ENCODE measurements at regions not wholly inside any gene's neighbourhood (a gene's known extent, or its start where the extent isn't known, plus 50 kb on each side); places are given as distances from the start of the nearest gene placed in this dataset.
"Not testable (repeated sequence)": the region's sequence is repeated elsewhere in the genome, so short reads cannot be mapped to it uniquely, and the experiment has no call there.

DNA sequence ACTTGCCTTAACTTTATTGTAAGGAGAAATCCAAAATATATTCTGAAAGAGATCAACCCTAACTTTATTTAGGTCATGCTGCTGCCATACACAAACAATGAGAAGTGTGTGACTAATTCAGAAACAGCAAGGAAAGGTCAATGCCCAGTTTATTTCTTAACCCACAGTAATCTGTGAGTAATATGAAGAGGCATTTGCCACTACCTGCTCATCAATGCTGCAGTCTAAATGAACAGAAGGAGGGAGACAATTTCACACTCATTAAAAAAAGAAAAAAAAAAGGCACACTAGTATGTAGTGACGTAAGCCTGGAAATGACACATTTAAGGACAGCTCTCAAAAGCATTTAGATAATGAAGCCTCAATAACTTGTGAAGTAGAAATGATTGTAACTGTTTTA lies 90.5 kb upstream of the FOXN3 start:
- H3K27ac Mint-ChIP-seq, result peak overlapping the region; percentile 86
- no peaks in the 10 kb centered on the region for H3K27me3 Mint-ChIP-seq
- TF ChIP-seq, protein P1, sequence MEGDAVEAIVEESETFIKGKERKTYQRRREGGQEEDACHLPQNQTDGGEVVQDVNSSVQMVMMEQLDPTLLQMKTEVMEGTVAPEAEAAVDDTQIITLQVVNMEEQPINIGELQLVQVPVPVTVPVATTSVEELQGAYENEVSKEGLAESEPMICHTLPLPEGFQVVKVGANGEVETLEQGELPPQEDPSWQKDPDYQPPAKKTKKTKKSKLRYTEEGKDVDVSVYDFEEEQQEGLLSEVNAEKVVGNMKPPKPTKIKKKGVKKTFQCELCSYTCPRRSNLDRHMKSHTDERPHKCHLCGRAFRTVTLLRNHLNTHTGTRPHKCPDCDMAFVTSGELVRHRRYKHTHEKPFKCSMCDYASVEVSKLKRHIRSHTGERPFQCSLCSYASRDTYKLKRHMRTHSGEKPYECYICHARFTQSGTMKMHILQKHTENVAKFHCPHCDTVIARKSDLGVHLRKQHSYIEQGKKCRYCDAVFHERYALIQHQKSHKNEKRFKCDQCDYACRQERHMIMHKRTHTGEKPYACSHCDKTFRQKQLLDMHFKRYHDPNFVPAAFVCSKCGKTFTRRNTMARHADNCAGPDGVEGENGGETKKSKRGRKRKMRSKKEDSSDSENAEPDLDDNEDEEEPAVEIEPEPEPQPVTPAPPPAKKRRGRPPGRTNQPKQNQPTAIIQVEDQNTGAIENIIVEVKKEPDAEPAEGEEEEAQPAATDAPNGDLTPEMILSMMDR (IDR thresholded peaks at IDR 0.05), result no peak
- H3K4me1 Mint-ChIP-seq (ENCODE audit: low read depth), result peaks cover 80% of the 10 kb centered on the region
- CTCF ChIA-PET, result no interaction called here
- peaks cover 2% of the 10 kb centered on the region for H3K9me3 Mint-ChIP-seq
- H3K4me3 Mint-ChIP-seq, result no peak overlapping the region
- intact Hi-C loops (cut with micrococcal nuclease), result loop anchor here (5.0 kb wide), 1 partner anchor 75 kb away; no protein-coding TSS in a partner anchor
- peaks cover 12% of the 10 kb centered on the region for H3K36me3 Mint-ChIP-seq (ENCODE audit: low read depth)
- POLR2A ChIA-PET, result interaction anchor here (0.6 to 1.3 kb wide), 3 partner anchors 19 to 111 kb away, joined by 3 to 7 read pairs (median 3); no protein-coding TSS in a partner anchor
- DNase-seq (no peak), ATAC-seq (peak; percentile 67)

DNA sequence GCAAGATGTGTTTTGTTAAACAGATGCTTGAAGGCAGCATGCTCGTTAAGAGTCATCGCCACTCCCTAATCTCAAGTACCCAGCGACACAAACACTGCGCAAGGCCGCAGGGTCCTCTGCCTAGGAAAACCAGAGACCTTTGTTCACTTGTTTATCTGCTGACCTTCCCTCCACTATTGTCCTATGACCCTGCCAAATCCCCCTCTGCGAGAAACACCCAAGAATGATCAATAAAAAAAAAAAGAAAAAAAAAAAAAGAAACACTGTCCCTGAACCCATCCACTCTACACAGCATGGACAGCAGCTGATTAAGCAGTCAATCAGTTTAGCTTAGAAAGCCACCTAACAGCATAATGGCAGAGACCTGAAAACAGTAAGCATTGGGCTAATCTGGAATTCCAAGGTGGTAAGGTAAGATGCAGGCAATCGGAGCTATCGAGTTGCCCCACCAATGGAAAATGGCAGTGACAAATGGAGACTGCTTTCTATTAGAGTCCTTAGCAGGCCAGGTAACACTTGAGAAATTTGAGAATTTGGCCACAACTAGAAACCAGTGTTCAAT lies 89.9 kb upstream of the FOXN3 start:
- Mint-ChIP-seq H3K4me1 (ENCODE audit: low read depth) (peaks cover 75% of the 10 kb centered on the region), H3K27ac (peak overlapping the region; percentile 86)
- POLR2A ChIA-PET, result interaction anchor here (0.6 to 1.3 kb wide), 3 partner anchors 18 to 112 kb away, joined by 3 to 7 read pairs (median 3); no protein-coding TSS in a partner anchor
- CTCF ChIA-PET, result interaction anchor here (0.6 kb wide), 1 partner anchor 262 kb away, joined by 3 read pairs; no protein-coding TSS in a partner anchor
- not testable (repeated sequence) for ATAC-seq; DNase-seq; H3K27me3 Mint-ChIP-seq; H3K4me3 Mint-ChIP-seq; H3K9me3 Mint-ChIP-seq; H3K36me3 Mint-ChIP-seq (ENCODE audit: low read depth)
- intact Hi-C loops (cut with micrococcal nuclease), result loop anchor here (5.0 kb wide), 1 partner anchor 75 kb away; no protein-coding TSS in a partner anchor

DNA sequence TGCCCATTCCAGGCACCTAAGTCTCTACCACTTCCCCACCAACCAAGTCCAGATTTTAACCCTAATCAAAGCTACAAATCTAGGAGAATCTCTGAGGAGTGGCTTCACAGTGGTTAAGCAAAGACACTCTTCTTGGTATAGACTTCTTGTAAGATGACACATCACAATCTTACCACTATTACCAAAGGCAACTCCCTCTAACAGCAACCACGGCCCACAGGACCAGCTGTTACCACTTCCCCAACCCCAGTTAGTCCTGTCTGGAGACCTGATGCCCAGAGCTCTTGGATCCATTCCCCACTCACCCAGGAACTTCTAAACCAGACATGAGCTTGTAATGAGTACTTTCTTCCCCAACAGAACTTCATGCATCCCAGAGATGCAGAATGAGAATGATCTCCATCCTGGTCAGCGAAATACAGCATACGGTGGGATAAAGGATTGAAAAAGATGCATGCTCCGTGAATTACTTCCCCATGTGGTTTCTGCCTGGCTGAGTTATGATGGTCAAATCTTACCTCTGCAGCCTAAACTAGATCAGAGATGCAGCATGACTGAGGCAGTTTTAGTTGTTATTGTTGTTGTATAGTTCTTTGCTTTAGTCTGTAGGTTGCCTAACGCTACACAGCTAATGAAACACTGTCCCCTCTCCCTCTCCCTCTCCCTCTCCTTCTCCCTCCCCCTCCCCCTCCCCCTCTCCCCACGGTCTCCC lies 87.7 kb upstream of the FOXN3 start:
- H3K36me3 Mint-ChIP-seq (ENCODE audit: low read depth), result peaks cover 9% of the 10 kb centered on the region
- DNase-seq, result peak; percentile 66
- ATAC-seq, result peak; percentile 25
- POLR2A ChIA-PET, result interaction anchor here (1.6 kb wide), 1 partner anchor 11 kb away, joined by 5 read pairs; no protein-coding TSS in a partner anchor
- no peak overlapping the region for H3K4me3 Mint-ChIP-seq
- no peaks in the 10 kb centered on the region for H3K9me3 Mint-ChIP-seq
- CTCF ChIA-PET, result interaction anchor here (1.4 to 2.2 kb wide), 2 partner anchors 11 to 25 kb away, joined by 4 to 8 read pairs; no protein-coding TSS in a partner anchor
- peaks cover 55% of the 10 kb centered on the region for H3K4me1 Mint-ChIP-seq (ENCODE audit: low read depth)
- no peaks in the 10 kb centered on the region for H3K27me3 Mint-ChIP-seq
- intact Hi-C loops (cut with micrococcal nuclease), result loop anchor here (5.0 kb wide), 1 partner anchor 72 kb away; no protein-coding TSS in a partner anchor
- H3K27ac Mint-ChIP-seq, result peak overlapping the region; percentile 11
- TF ChIP-seq, protein P1 (IDR thresholded peaks at IDR 0.05), result no peak

DNA sequence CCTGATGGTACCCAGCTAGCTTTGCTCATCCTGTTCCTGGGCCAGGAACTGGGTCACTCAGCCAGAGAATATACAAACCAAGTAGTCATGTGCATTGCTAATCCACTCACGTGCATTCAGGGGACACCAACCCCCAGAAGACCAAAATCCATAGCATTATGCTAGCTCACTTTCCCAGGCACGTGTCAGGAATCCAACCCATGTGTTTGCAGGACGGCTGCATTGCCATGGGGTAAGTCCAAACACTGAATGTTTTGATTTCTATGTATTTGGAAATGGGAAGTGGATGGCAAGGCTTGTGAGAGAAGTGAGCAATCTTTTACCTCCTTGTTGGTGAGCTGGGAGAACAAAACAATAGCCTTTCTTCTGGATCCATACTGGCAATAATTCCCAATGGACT lies 87.1 kb upstream of the FOXN3 start:
- H3K27me3 Mint-ChIP-seq, result no peaks in the 10 kb centered on the region
- peaks cover 9% of the 10 kb centered on the region for H3K36me3 Mint-ChIP-seq (ENCODE audit: low read depth)
- ChIA-PET CTCF (interaction anchor here (1.4 to 2.2 kb wide), 2 partner anchors 11 to 25 kb away, joined by 4 to 8 read pairs; no protein-coding TSS in a partner anchor), POLR2A (interaction anchor here (1.6 kb wide), 1 partner anchor 10 kb away, joined by 5 read pairs; no protein-coding TSS in a partner anchor)
- no peaks in the 10 kb centered on the region for H3K9me3 Mint-ChIP-seq
- intact Hi-C loops (cut with micrococcal nuclease), result no loop called here
- H3K27ac Mint-ChIP-seq, result no peak overlapping the region
- H3K4me1 Mint-ChIP-seq (ENCODE audit: low read depth), result peaks cover 51% of the 10 kb centered on the region
- no peak for DNase-seq
- TF ChIP-seq, protein P1 (IDR thresholded peaks at IDR 0.05), result no peak
- H3K4me3 Mint-ChIP-seq, result no peak overlapping the region
- no peak for ATAC-seq

DNA sequence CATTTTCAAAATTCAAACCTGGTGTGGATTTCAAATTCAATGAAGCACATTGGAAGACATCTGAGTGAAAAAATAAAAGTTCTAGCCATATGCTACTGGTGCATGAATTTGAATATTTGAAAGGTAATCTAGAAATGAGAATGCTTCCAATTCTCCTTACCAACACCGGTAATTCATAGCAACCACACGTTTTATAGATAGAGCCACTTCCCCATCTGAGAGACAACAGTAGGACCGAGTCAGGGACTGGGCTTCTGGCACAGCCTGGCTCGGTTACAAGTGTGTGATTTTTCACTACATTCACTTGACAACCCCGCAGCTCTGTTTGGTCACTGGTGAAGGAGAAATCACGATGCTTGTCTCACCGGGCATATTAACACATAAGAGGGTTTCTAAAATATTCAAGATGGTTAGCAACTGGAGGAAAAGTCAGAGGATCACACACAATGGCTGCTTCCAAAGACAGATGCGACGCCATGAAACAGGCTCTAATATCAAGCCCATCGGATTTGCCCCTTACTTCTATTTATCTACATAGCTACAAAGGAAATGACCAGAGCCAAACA lies 86.5 kb upstream of the FOXN3 start:
- H3K4me3 Mint-ChIP-seq, result no peak overlapping the region
- TF ChIP-seq, protein P1 (IDR thresholded peaks at IDR 0.05), result no peak
- intact Hi-C loops (cut with micrococcal nuclease), result no loop called here
- peaks cover 45% of the 10 kb centered on the region for H3K4me1 Mint-ChIP-seq (ENCODE audit: low read depth)
- peaks cover 9% of the 10 kb centered on the region for H3K36me3 Mint-ChIP-seq (ENCODE audit: low read depth)
- H3K27ac Mint-ChIP-seq, result no peak overlapping the region
- no peaks in the 10 kb centered on the region for H3K9me3 Mint-ChIP-seq
- POLR2A ChIA-PET, result interaction anchor here (1.6 kb wide), 1 partner anchor 10 kb away, joined by 5 read pairs; no protein-coding TSS in a partner anchor
- H3K27me3 Mint-ChIP-seq, result no peaks in the 10 kb centered on the region
- CTCF ChIA-PET, result interaction anchor here (1.4 to 2.2 kb wide), 2 partner anchors 10 to 24 kb away, joined by 4 to 8 read pairs; no protein-coding TSS in a partner anchor
- no peak for ATAC-seq
- no peak for DNase-seq

Data from activated CD8-positive, alpha-beta T cell treated with anti-CD3 and anti-CD28 coated beads for 36 hours (primary cell).